MM.1S (cell line): ENCODE measurements at regions not wholly inside any gene's neighbourhood (a gene's known extent, or its start where the extent isn't known, plus 50 kb on each side); places are given as distances from the start of the nearest gene placed in this dataset.

Experiments used
- DNase-seq: peaks from one replicate; pipeline ENCODE4 v3.0.0-alpha.2; 2015
- H2AFZ ChIP-seq: fragments of 300-600 bp; sonication (generic); 2 replicates; pipeline ENCODE4 v1.6.0; 2016; ENCODE audit warnings: antibody characterized with exemption, low read length
- H3F3A ChIP-seq: fragments of 300-600 bp; sonication (generic); 2 replicates; pipeline ENCODE4 v1.6.1; 2016; ENCODE audit warnings: mild to moderate bottlenecking, antibody characterized with exemption, low read length, moderate library complexity, mixed read lengths; ENCODE audit not compliant: insufficient read depth
- H3K27ac ChIP-seq: fragments of 300-600 bp; sonication (generic); 2 replicates; pipeline ENCODE4 v1.5.1; 2016; ENCODE audit warnings: mild to moderate bottlenecking, low read length
- H3K27me3 ChIP-seq: fragments of 300-600 bp; sonication (generic); replicated peaks from 2 replicates; pipeline ENCODE4 v1.6.0; 2016; ENCODE audit warnings: low read length; ENCODE audit not compliant: insufficient read depth
- H3K36me3 ChIP-seq: fragments of 300-600 bp; sonication (generic); replicated peaks from 2 replicates; pipeline ENCODE4 v1.6.1; 2016; ENCODE audit warnings: mild to moderate bottlenecking, low read length, mixed read lengths; ENCODE audit not compliant: insufficient read depth
- H3K4me1 ChIP-seq: fragments of 300-600 bp; sonication (generic); 2 replicates; pipeline ENCODE4 v1.6.1; 2016; ENCODE audit warnings: low read length, mixed read lengths
- H3K4me2 ChIP-seq: fragments of 300-600 bp; sonication (generic); 2 replicates; pipeline ENCODE4 v1.6.0; 2016; ENCODE audit warnings: low read depth, low read length
- H3K4me3 ChIP-seq: fragments of 300-600 bp; sonication (generic); 2 replicates; pipeline ENCODE4 v1.5.1; 2016; ENCODE audit warnings: low read length, mixed read lengths
- H3K79me2 ChIP-seq: fragments of 300-600 bp; sonication (generic); 2 replicates; pipeline ENCODE4 v1.6.1; 2016; ENCODE audit warnings: mixed run types, low read length, mixed read lengths
- H3K9ac ChIP-seq: fragments of 300-600 bp; sonication (generic); 2 replicates; pipeline ENCODE4 v1.6.1; 2016; ENCODE audit warnings: low read length, mixed read lengths
- H3K9me2 ChIP-seq: fragments of 300-600 bp; sonication (generic); replicated peaks from 2 replicates; pipeline ENCODE4 v1.6.1; 2016; ENCODE audit warnings: mild to moderate bottlenecking, low read length, mixed read lengths; ENCODE audit not compliant: insufficient read depth
- H3K9me3 ChIP-seq: fragments of 300-600 bp; sonication (generic); replicated peaks from 2 replicates; pipeline ENCODE4 v1.6.1; 2016; ENCODE audit warnings: mild to moderate bottlenecking, low read length, mixed read lengths; ENCODE audit not compliant: insufficient read depth
- H4K20me1 ChIP-seq: fragments of 300-600 bp; sonication (generic); 2 replicates; pipeline ENCODE4 v1.6.1; 2016; ENCODE audit warnings: mild to moderate bottlenecking, low read length, moderate library complexity, mixed read lengths; ENCODE audit not compliant: insufficient read depth
- EZH2 ChIP-seq: fragments of 300-600 bp; sonication (generic); optimal IDR thresholded peaks from 2 replicates; pipeline ENCODE3; 2017; ENCODE audit warnings: low read depth, mild to moderate bottlenecking, antibody characterized with exemption, low read length, mixed read lengths
- EZH2phosphoT487 ChIP-seq: fragments of 300-600 bp; sonication (generic); IDR thresholded peaks from 2 replicates; pipeline ENCODE4 v1.6.1; 2018; ENCODE audit warnings: antibody characterized with exemption, low read length
- TF ChIP-seq, protein P1 (sequence below): fragments of 300-600 bp; sonication (generic); IDR thresholded peaks from 2 replicates; pipeline ENCODE4 v1.5.1; 2016; ENCODE audit warnings: antibody characterized with exemption, low read length, mixed read lengths

DNA sequence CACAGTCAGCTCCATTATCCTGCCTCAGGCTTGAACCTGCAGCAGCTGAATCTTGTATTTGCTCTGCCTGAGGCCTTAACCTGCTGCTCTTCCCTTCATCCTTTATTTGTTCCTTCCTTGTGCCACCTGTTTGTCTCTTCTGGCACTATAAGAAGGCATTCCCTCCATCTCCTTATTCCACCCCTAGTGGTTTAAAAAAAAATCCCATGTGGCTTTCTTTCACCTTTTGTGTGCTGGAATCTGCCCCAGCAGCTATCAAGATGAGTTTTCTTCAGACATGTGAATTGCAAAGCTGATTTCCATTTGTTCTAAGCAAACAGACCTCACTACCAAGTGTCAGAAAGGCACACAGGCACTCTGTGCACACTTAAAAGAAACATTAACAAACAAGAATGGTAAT is 294.6 kb downstream of the TTLL7 start:
- Histone ChIP-seq H2AFZ (no peak overlapping the region), H3K79me2 (no peaks in the 10 kb centered on the region), H3K4me2 (no peak overlapping the region), H3K36me3 (no peaks in the 10 kb centered on the region), H3K4me3 (no peak overlapping the region), H3K9me2 (no peaks in the 10 kb centered on the region), H3K27ac (no peak overlapping the region), H3F3A (no peaks in the 10 kb centered on the region), H3K4me1 (no peaks in the 10 kb centered on the region), H3K9me3 (no peaks in the 10 kb centered on the region), H3K9ac (no peak overlapping the region), H4K20me1 (no peaks in the 10 kb centered on the region), H3K27me3 (no peaks in the 10 kb centered on the region)
- no peak for DNase-seq
- TF ChIP-seq EZH2phosphoT487, result no peak
- TF ChIP-seq, protein P1, sequence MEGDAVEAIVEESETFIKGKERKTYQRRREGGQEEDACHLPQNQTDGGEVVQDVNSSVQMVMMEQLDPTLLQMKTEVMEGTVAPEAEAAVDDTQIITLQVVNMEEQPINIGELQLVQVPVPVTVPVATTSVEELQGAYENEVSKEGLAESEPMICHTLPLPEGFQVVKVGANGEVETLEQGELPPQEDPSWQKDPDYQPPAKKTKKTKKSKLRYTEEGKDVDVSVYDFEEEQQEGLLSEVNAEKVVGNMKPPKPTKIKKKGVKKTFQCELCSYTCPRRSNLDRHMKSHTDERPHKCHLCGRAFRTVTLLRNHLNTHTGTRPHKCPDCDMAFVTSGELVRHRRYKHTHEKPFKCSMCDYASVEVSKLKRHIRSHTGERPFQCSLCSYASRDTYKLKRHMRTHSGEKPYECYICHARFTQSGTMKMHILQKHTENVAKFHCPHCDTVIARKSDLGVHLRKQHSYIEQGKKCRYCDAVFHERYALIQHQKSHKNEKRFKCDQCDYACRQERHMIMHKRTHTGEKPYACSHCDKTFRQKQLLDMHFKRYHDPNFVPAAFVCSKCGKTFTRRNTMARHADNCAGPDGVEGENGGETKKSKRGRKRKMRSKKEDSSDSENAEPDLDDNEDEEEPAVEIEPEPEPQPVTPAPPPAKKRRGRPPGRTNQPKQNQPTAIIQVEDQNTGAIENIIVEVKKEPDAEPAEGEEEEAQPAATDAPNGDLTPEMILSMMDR, result no peak
- no peak for TF ChIP-seq EZH2

DNA sequence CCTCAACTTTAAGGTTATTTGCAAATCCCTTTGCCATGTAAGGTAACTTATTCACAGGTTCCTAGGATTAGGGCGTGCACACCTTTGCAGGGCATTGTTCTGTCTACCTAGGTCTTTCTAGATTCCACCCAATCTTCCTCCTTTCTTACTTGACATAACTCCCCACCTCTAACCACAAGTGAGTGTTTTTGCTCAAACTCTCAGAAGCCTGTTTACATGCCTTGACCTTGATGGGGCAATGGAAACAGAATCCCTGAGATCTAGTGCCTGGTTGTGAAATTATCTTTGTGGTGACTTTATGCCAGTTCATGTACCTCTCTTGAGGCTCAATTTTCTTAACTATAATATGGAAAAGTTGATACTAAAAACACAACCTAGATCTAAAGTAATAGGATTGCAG is 296.6 kb downstream of the TTLL7 start:
- Histone ChIP-seq H3K36me3 (no peaks in the 10 kb centered on the region), H3F3A (no peaks in the 10 kb centered on the region), H3K27me3 (no peaks in the 10 kb centered on the region), H4K20me1 (no peaks in the 10 kb centered on the region), H3K4me3 (no peak overlapping the region), H3K9ac (no peak overlapping the region), H3K79me2 (no peaks in the 10 kb centered on the region), H3K4me1 (no peaks in the 10 kb centered on the region), H3K9me2 (no peaks in the 10 kb centered on the region), H3K4me2 (no peak overlapping the region), H3K27ac (no peak overlapping the region), H2AFZ (no peak overlapping the region), H3K9me3 (no peaks in the 10 kb centered on the region)
- TF ChIP-seq EZH2phosphoT487 (no peak), EZH2 (no peak)
- TF ChIP-seq, protein P1, result no peak
- no peak for DNase-seq

DNA sequence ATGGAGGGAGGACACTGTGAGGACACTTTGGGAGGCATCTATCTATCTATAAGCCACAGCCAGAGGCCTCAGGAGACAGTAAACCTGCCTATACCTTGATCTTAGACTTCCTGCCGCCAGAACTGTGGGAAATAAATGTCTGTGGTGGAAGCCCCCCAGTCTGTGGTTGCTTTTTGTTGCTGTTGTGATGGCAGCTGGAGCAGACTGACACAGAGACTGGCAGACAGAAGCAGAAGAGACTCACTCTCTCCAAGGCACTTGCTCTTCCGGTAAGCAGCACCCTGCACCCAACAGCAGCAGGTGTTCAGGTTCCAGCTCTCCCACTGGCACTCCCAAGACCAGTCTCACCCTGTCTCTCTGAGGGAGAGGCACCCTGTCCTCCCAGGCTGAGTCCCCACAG is 297.6 kb downstream of the TTLL7 start:
- no peaks in the 10 kb centered on the region for H3K9me3 ChIP-seq
- H3K9me2 ChIP-seq, result no peaks in the 10 kb centered on the region
- no peak overlapping the region for H2AFZ ChIP-seq
- H3K27ac ChIP-seq, result no peak overlapping the region
- H3K36me3 ChIP-seq, result no peaks in the 10 kb centered on the region
- no peaks in the 10 kb centered on the region for H4K20me1 ChIP-seq
- no peaks in the 10 kb centered on the region for H3F3A ChIP-seq
- H3K4me1 ChIP-seq, result no peaks in the 10 kb centered on the region
- H3K4me3 ChIP-seq, result no peak overlapping the region
- no peaks in the 10 kb centered on the region for H3K27me3 ChIP-seq
- no peaks in the 10 kb centered on the region for H3K79me2 ChIP-seq
- no peak overlapping the region for H3K4me2 ChIP-seq
- TF ChIP-seq, protein P1, result no peak
- no peak for TF ChIP-seq EZH2
- TF ChIP-seq EZH2phosphoT487, result no peak
- no peak overlapping the region for H3K9ac ChIP-seq
- no peak for DNase-seq
